ENCODE measurements at regions not wholly inside any gene's neighbourhood (a gene's known extent, or its start where the extent isn't known, plus 50 kb on each side); places are given as distances from the start of the nearest gene placed in this dataset.

GRCh38 chr13:109604894-109605293 lies 181.5 kb downstream of the IRS2 start:
- TF ChIP-seq, protein P1, sequence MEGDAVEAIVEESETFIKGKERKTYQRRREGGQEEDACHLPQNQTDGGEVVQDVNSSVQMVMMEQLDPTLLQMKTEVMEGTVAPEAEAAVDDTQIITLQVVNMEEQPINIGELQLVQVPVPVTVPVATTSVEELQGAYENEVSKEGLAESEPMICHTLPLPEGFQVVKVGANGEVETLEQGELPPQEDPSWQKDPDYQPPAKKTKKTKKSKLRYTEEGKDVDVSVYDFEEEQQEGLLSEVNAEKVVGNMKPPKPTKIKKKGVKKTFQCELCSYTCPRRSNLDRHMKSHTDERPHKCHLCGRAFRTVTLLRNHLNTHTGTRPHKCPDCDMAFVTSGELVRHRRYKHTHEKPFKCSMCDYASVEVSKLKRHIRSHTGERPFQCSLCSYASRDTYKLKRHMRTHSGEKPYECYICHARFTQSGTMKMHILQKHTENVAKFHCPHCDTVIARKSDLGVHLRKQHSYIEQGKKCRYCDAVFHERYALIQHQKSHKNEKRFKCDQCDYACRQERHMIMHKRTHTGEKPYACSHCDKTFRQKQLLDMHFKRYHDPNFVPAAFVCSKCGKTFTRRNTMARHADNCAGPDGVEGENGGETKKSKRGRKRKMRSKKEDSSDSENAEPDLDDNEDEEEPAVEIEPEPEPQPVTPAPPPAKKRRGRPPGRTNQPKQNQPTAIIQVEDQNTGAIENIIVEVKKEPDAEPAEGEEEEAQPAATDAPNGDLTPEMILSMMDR (IDR thresholded peaks at IDR 0.05), result no peak
- TF ChIP-seq POLR2A (IDR thresholded peaks at IDR 0.05), result no peak

Data from vagina (tissue), 2 donors.